MM.1S (cell line): ENCODE measurements at regions not wholly inside any gene's neighbourhood (a gene's known extent, or its start where the extent isn't known, plus 50 kb on each side); places are given as distances from the start of the nearest gene placed in this dataset.

Experiments used
- DNase-seq: peaks from one replicate; pipeline ENCODE4 v3.0.0-alpha.2; 2015
- H2AFZ ChIP-seq: fragments of 300-600 bp; sonication (generic); 2 replicates; pipeline ENCODE4 v1.6.0; 2016; ENCODE audit warnings: antibody characterized with exemption, low read length
- H3F3A ChIP-seq: fragments of 300-600 bp; sonication (generic); 2 replicates; pipeline ENCODE4 v1.6.1; 2016; ENCODE audit warnings: mild to moderate bottlenecking, antibody characterized with exemption, low read length, moderate library complexity, mixed read lengths; ENCODE audit not compliant: insufficient read depth
- H3K27ac ChIP-seq: fragments of 300-600 bp; sonication (generic); 2 replicates; pipeline ENCODE4 v1.5.1; 2016; ENCODE audit warnings: mild to moderate bottlenecking, low read length
- H3K27me3 ChIP-seq: fragments of 300-600 bp; sonication (generic); replicated peaks from 2 replicates; pipeline ENCODE4 v1.6.0; 2016; ENCODE audit warnings: low read length; ENCODE audit not compliant: insufficient read depth
- H3K36me3 ChIP-seq: fragments of 300-600 bp; sonication (generic); replicated peaks from 2 replicates; pipeline ENCODE4 v1.6.1; 2016; ENCODE audit warnings: mild to moderate bottlenecking, low read length, mixed read lengths; ENCODE audit not compliant: insufficient read depth
- H3K4me1 ChIP-seq: fragments of 300-600 bp; sonication (generic); 2 replicates; pipeline ENCODE4 v1.6.1; 2016; ENCODE audit warnings: low read length, mixed read lengths
- H3K4me2 ChIP-seq: fragments of 300-600 bp; sonication (generic); 2 replicates; pipeline ENCODE4 v1.6.0; 2016; ENCODE audit warnings: low read depth, low read length
- H3K4me3 ChIP-seq: fragments of 300-600 bp; sonication (generic); 2 replicates; pipeline ENCODE4 v1.5.1; 2016; ENCODE audit warnings: low read length, mixed read lengths
- H3K79me2 ChIP-seq: fragments of 300-600 bp; sonication (generic); 2 replicates; pipeline ENCODE4 v1.6.1; 2016; ENCODE audit warnings: mixed run types, low read length, mixed read lengths
- H3K9ac ChIP-seq: fragments of 300-600 bp; sonication (generic); 2 replicates; pipeline ENCODE4 v1.6.1; 2016; ENCODE audit warnings: low read length, mixed read lengths
- H3K9me2 ChIP-seq: fragments of 300-600 bp; sonication (generic); replicated peaks from 2 replicates; pipeline ENCODE4 v1.6.1; 2016; ENCODE audit warnings: mild to moderate bottlenecking, low read length, mixed read lengths; ENCODE audit not compliant: insufficient read depth
- H3K9me3 ChIP-seq: fragments of 300-600 bp; sonication (generic); replicated peaks from 2 replicates; pipeline ENCODE4 v1.6.1; 2016; ENCODE audit warnings: mild to moderate bottlenecking, low read length, mixed read lengths; ENCODE audit not compliant: insufficient read depth
- H4K20me1 ChIP-seq: fragments of 300-600 bp; sonication (generic); 2 replicates; pipeline ENCODE4 v1.6.1; 2016; ENCODE audit warnings: mild to moderate bottlenecking, low read length, moderate library complexity, mixed read lengths; ENCODE audit not compliant: insufficient read depth
- CTCF ChIP-seq: fragments of 300-600 bp; sonication (generic); IDR thresholded peaks from 2 replicates; pipeline ENCODE4 v1.5.1; 2016; ENCODE audit warnings: antibody characterized with exemption, low read length, mixed read lengths
- EZH2 ChIP-seq: fragments of 300-600 bp; sonication (generic); optimal IDR thresholded peaks from 2 replicates; pipeline ENCODE3; 2017; ENCODE audit warnings: low read depth, mild to moderate bottlenecking, antibody characterized with exemption, low read length, mixed read lengths
- EZH2phosphoT487 ChIP-seq: fragments of 300-600 bp; sonication (generic); IDR thresholded peaks from 2 replicates; pipeline ENCODE4 v1.6.1; 2018; ENCODE audit warnings: antibody characterized with exemption, low read length

DNA sequence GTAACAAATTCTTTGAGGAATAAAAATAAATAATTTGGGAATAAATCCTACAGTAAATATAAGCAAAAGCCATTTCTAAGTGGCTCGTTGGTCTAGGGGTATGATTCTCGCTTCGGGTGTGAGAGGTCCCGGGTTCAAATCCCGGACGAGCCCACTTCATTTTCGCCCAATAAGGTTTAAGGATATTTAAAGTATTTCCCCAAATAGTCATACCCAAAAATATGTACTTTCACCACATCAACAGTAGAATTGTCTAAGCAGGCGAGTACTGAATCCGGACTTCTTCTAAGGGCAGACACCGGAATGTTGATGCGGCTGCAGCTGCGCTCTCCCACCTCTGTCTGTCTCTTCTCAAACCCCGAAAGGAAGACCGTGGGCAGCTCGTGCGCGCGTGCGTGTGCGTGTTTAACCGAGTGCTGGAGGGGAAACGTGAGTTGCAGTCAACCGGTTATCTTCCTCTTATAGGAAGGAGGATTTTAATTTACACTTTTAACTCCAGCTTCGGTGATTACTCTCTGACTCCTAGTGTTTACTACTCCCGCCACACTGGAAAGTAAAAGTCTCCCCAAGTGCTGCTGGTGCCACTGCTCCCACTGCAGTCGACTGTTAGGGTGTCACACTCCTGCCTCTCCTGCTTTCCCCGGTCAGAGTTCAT is 155.7 kb upstream of the PRSS16 start:
- H3K9me2 ChIP-seq = no peaks in the 10 kb centered on the region
- no peak overlapping the region for H3K27ac ChIP-seq
- no peak for TF ChIP-seq CTCF
- TF ChIP-seq EZH2phosphoT487 = no peak
- H3K27me3 ChIP-seq = no peaks in the 10 kb centered on the region; the same call in 1 of the 2 replicates
- no peaks in the 10 kb centered on the region for H3K36me3 ChIP-seq
- no peaks in the 10 kb centered on the region for H3K9me3 ChIP-seq
- H3F3A ChIP-seq = 0 out of 2 replicates have a peak, but pooled peaks cover 5% of the 10 kb centered on the region
- peak overlapping the region; percentile 61 for H3K4me3 ChIP-seq
- no peaks in the 10 kb centered on the region for H4K20me1 ChIP-seq
- peak overlapping the region; percentile 42 for H2AFZ ChIP-seq
- peak overlapping the region; percentile 7; the same call in 1 of the 2 replicates for H3K9ac ChIP-seq
- peak overlapping the region; percentile 76 for H3K4me2 ChIP-seq
- peak; percentile 76 for DNase-seq
- no peaks in the 10 kb centered on the region for H3K79me2 ChIP-seq
- peaks cover 5% of the 10 kb centered on the region; the same call in 1 of the 2 replicates for H3K4me1 ChIP-seq

DNA sequence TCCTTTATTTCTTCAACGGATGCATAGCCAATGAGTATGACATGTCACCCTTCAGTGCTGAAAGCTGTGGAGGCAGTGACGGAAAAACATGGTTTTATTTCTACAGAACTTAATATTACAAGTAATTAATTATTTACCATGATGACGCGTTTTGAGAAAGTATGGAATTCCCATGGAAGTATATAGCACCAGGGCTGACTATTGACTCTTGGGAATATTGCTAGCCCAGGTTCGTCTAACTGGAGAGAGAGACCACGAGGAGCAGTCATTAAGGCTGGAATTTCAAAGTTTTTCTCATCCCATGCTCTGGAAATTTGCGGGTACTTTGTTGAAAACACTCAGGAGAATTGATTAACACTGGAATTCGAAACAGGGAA is 155.2 kb upstream of the PRSS16 start:
- TF ChIP-seq CTCF = no peak
- TF ChIP-seq EZH2phosphoT487 = no peak
- no peak for TF ChIP-seq EZH2
- H3K4me1 ChIP-seq = peaks cover 5% of the 10 kb centered on the region; the same call in 1 of the 2 replicates
- no peaks in the 10 kb centered on the region; the same call in 1 of the 2 replicates for H3K27me3 ChIP-seq
- H3K9me2 ChIP-seq = no peaks in the 10 kb centered on the region
- no peaks in the 10 kb centered on the region for H3K9me3 ChIP-seq
- H3K27ac ChIP-seq = no peak overlapping the region
- H3K79me2 ChIP-seq = no peaks in the 10 kb centered on the region
- H2AFZ ChIP-seq = peak overlapping the region; percentile 42
- no peaks in the 10 kb centered on the region for H4K20me1 ChIP-seq
- peak overlapping the region; percentile 76 for H3K4me2 ChIP-seq
- H3F3A ChIP-seq = 0 out of 2 replicates have a peak, but pooled peaks cover 5% of the 10 kb centered on the region
- peak overlapping the region; percentile 7; the same call in 1 of the 2 replicates for H3K9ac ChIP-seq
- H3K36me3 ChIP-seq = no peaks in the 10 kb centered on the region
- H3K4me3 ChIP-seq = peak overlapping the region; percentile 61
- DNase-seq = no peak

GRCh38 chr6:27095914-27096313 is 151.6 kb upstream of the PRSS16 start:
- TF ChIP-seq CTCF (no peak), EZH2 (no peak), EZH2phosphoT487 (no peak)
- no peak overlapping the region for H3K9ac ChIP-seq
- H3K9me3 ChIP-seq = no peaks in the 10 kb centered on the region
- H3F3A ChIP-seq = 0 out of 2 replicates have a peak, but pooled peaks cover 5% of the 10 kb centered on the region
- H3K36me3 ChIP-seq = no peaks in the 10 kb centered on the region
- no peak for DNase-seq
- no peaks in the 10 kb centered on the region for H4K20me1 ChIP-seq
- H3K4me1 ChIP-seq = peaks cover 5% of the 10 kb centered on the region; the same call in 1 of the 2 replicates
- H3K79me2 ChIP-seq = no peaks in the 10 kb centered on the region
- no peak overlapping the region for H3K4me3 ChIP-seq
- H3K9me2 ChIP-seq = no peaks in the 10 kb centered on the region
- H3K27ac ChIP-seq = no peak overlapping the region
- no peak overlapping the region for H2AFZ ChIP-seq
- no peak overlapping the region for H3K4me2 ChIP-seq
- H3K27me3 ChIP-seq = no peaks in the 10 kb centered on the region; the same call in 1 of the 2 replicates
